ENCODE measurements at regions not wholly inside any gene's neighbourhood (a gene's known extent, or its start where the extent isn't known, plus 50 kb on each side); places are given as distances from the start of the nearest gene placed in this dataset.

GRCh38 chr10:88169037-88169319 lies 305.6 kb downstream of the PTEN start:
- Histone ChIP-seq H3K23me2 (ENCODE audit: low read depth, low read length) (no peaks in the 10 kb centered on the region), H2BK5ac (ENCODE audit: low read depth, low read length) (no peak overlapping the region), H2AK5ac (ENCODE audit: low read depth, low read length) (no peak overlapping the region), H3K56ac (replicated peaks; ENCODE audit: insufficient read length, low read depth, low read length) (no peak overlapping the region), H3K14ac (ENCODE audit: insufficient read length) (no peak overlapping the region), H3K36me3 (ENCODE audit: control insufficient read depth in 2 of 4, insufficient read depth in 4 of 4, low read length in 3 of 4) (no peaks in the 10 kb centered on the region), H4K20me1 (replicated peaks in 1 of 2; ENCODE audit: control insufficient read depth in 1 of 2, insufficient read depth in 2 of 2, low read length in 2 of 2) (no peaks in the 10 kb centered on the region), H4K5ac (ENCODE audit: insufficient read length, low read depth, low read length) (no peak overlapping the region), H2BK120ac (replicated peaks; ENCODE audit: low read depth, low read length) (no peak overlapping the region), H3K79me1 (ENCODE audit: low read depth, low read length) (no peaks in the 10 kb centered on the region), H2BK15ac (ENCODE audit: low read length) (no peak overlapping the region), H3K4ac (replicated peaks; ENCODE audit: insufficient read length, low read depth, low read length) (no peak overlapping the region), H3K23ac (ENCODE audit: insufficient read length) (no peak overlapping the region), H3K4me1 (replicated peaks in 1 of 4; ENCODE audit: control insufficient read depth in 3 of 4, insufficient read depth in 4 of 4, low read length in 3 of 4) (peaks cover 0 to 3% (median 0%) of the 10 kb centered on the region in 4 experiments; a peak in 1 of 7 replicates), H4K8ac (ENCODE audit: extremely low read depth, insufficient read depth, low read length) (no peak overlapping the region), H4K91ac (replicated peaks; ENCODE audit: insufficient read length, low read length) (no peak overlapping the region), H3K27ac (ENCODE audit: low read depth, low read length) (no peak overlapping the region), H3K79me2 (ENCODE audit: control insufficient read depth in 1 of 2, insufficient read depth in 2 of 2, low read length in 2 of 2) (no peaks in the 10 kb centered on the region), H3K27me3 (replicated peaks in 1 of 4; ENCODE audit: control insufficient read depth in 3 of 4, extremely low read depth in 1 of 4, insufficient read depth in 3 of 4, low read length in 3 of 4) (no peaks in the 10 kb centered on the region), H3K4me3 (ENCODE audit: extremely low read depth in 1 of 4, insufficient read depth in 2 of 4, low read depth in 3 of 4, low read length in 4 of 4) (no peak overlapping the region), H3K18ac (ENCODE audit: extremely low read depth, low read length) (no peak overlapping the region), H2AFZ (ENCODE audit: low read length) (no peak overlapping the region), H3K4me2 (ENCODE audit: insufficient read depth in 1 of 2, low read depth in 2 of 2, low read length in 2 of 2) (no peak overlapping the region), H3K9me3 (ENCODE audit: insufficient read depth in 2 of 2, low read depth in 1 of 2, low read length in 1 of 2) (no peaks in the 10 kb centered on the region; a peak in 1 of 4 replicates), H3K9ac (replicated peaks in 1 of 4; ENCODE audit: extremely low read depth in 1 of 4, low read depth in 3 of 4, low read length in 3 of 4) (no peak overlapping the region), H2BK12ac (ENCODE audit: low read depth, low read length) (no peak overlapping the region), H2BK20ac (ENCODE audit: low read length) (no peak overlapping the region)
- CTCF ChIA-PET (ENCODE audit: partially characterized antibody): no interaction called here
- FAIRE-seq: no peak
- no peak for DNase-seq (ENCODE audit: low read depth in 1 of 2, low spot score in 2 of 2)
- POLR2A ChIA-PET (ENCODE audit: partially characterized antibody): no interaction called here
- TF ChIP-seq TBP (IDR thresholded peaks at IDR 0.05; ENCODE audit: low read depth, low read length): no peak
- no peak for TF ChIP-seq MAX (IDR thresholded peaks at IDR 0.05)
- TF ChIP-seq USF2 (IDR thresholded peaks at IDR 0.05; ENCODE audit: low read length): no peak
- TF ChIP-seq CEBPB (IDR thresholded peaks at IDR 0.05; ENCODE audit: low read depth, low read length): no peak
- no peak for TF ChIP-seq JUND (IDR thresholded peaks at IDR 0.05; ENCODE audit: low read length)
- no peak for TF ChIP-seq EGR1 (IDR thresholded peaks at IDR 0.05; ENCODE audit: borderline replicate concordance, low read depth, low read length)
- TF ChIP-seq SIN3A (conservative IDR thresholded peaks at IDR 0.05 in 1 of 2, IDR thresholded peaks at IDR 0.05 in 1 of 2; ENCODE audit: low read depth in 1 of 2, low read length in 2 of 2): no peak
- TF ChIP-seq TAF1 (IDR thresholded peaks at IDR 0.05; ENCODE audit: low read depth, low read length): no peak
- TF ChIP-seq HDAC6 (IDR thresholded peaks at IDR 0.05; ENCODE audit: low read depth, low read length): no peak
- no peak for TF ChIP-seq SRF (IDR thresholded peaks at IDR 0.05; ENCODE audit: low read depth, low read length)
- no peak for TF ChIP-seq RBBP5 (IDR thresholded peaks at IDR 0.05; ENCODE audit: borderline replicate concordance, low read depth, low read length)
- TF ChIP-seq GTF2F1 (IDR thresholded peaks at IDR 0.05; ENCODE audit: borderline replicate concordance, low read depth, low read length): no peak
- no peak for TF ChIP-seq ATF3 (IDR thresholded peaks at IDR 0.05; ENCODE audit: insufficient read depth, low read depth, low read length)
- TF ChIP-seq PHF8 (conservative IDR thresholded peaks at IDR 0.05; ENCODE audit: low read depth, low read length): no peak
- TF ChIP-seq RAD21 (IDR thresholded peaks at IDR 0.05 in 1 of 2, conservative IDR thresholded peaks at IDR 0.05 in 1 of 2; ENCODE audit: low read depth in 2 of 2, low read length in 2 of 2): no peak

Data from H1 (cell line).